ENCODE measurements at regions not wholly inside any gene's neighbourhood (a gene's known extent, or its start where the extent isn't known, plus 50 kb on each side); places are given as distances from the start of the nearest gene placed in this dataset.

- H3K9ac ChIP-seq (ENCODE audit: low read length) = no peak overlapping the region
- no peaks in the 10 kb centered on the region for H3K79me2 ChIP-seq (ENCODE audit: insufficient read depth, low read length)
- H3K27ac ChIP-seq (ENCODE audit: low read depth, low read length) = no peak overlapping the region
- H3F3A ChIP-seq (ENCODE audit: insufficient read depth) = no peaks in the 10 kb centered on the region
- no peaks in the 10 kb centered on the region for H4K20me1 ChIP-seq (ENCODE audit: low read depth, low read length)
- TF ChIP-seq CTCF (IDR thresholded peaks at IDR 0.05; ENCODE audit: insufficient read depth, low read length, poor library complexity, severe bottlenecking) (no peak), EZH2phosphoT487 (conservative IDR thresholded peaks at IDR 0.05; ENCODE audit: low read length) (no peak)
- H3K36me3 ChIP-seq (ENCODE audit: low read length) = no peaks in the 10 kb centered on the region
- no peak overlapping the region for H3K4me3 ChIP-seq (ENCODE audit: insufficient read depth, low read length, poor library complexity, severe bottlenecking)
- H2AFZ ChIP-seq (ENCODE audit: low read depth, low read length, severe bottlenecking) = no peak overlapping the region
- H3K27me3 ChIP-seq (ENCODE audit: low read length) = no peaks in the 10 kb centered on the region
- H3K9me3 ChIP-seq (ENCODE audit: insufficient read depth, low read length) = no peaks in the 10 kb centered on the region
- H3K9me2 ChIP-seq (replicated peaks; ENCODE audit: insufficient read depth, low read length) = no peaks in the 10 kb centered on the region
- no peak overlapping the region for H3K4me2 ChIP-seq (ENCODE audit: low read depth, low read length, poor library complexity, severe bottlenecking)
These were observed 66.9 kb upstream of the C15orf39 start for GRCh38 chr15:75134748-75135147.

GRCh38 chr15:75136118-75136517 lies 65.6 kb upstream of the C15orf39 start:
- Histone ChIP-seq H3F3A (ENCODE audit: insufficient read depth) (no peaks in the 10 kb centered on the region), H2AFZ (ENCODE audit: low read depth, low read length, severe bottlenecking) (no peak overlapping the region), H3K79me2 (ENCODE audit: insufficient read depth, low read length) (no peaks in the 10 kb centered on the region), H3K9me2 (replicated peaks; ENCODE audit: insufficient read depth, low read length) (no peaks in the 10 kb centered on the region), H3K9ac (ENCODE audit: low read length) (no peak overlapping the region), H4K20me1 (ENCODE audit: low read depth, low read length) (no peaks in the 10 kb centered on the region), H3K4me3 (ENCODE audit: insufficient read depth, low read length, poor library complexity, severe bottlenecking) (no peak overlapping the region), H3K4me2 (ENCODE audit: low read depth, low read length, poor library complexity, severe bottlenecking) (no peak overlapping the region), H3K9me3 (ENCODE audit: insufficient read depth, low read length) (no peaks in the 10 kb centered on the region), H3K27me3 (ENCODE audit: low read length) (no peaks in the 10 kb centered on the region), H3K27ac (ENCODE audit: low read depth, low read length) (no peak overlapping the region), H3K36me3 (ENCODE audit: low read length) (no peaks in the 10 kb centered on the region)
- TF ChIP-seq EZH2phosphoT487 (conservative IDR thresholded peaks at IDR 0.05; ENCODE audit: low read length) = no peak
- TF ChIP-seq CTCF (IDR thresholded peaks at IDR 0.05; ENCODE audit: insufficient read depth, low read length, poor library complexity, severe bottlenecking) = no peak

GRCh38 chr15:75136758-75137157 lies 64.9 kb upstream of the C15orf39 start:
- Histone ChIP-seq H3K4me2 (ENCODE audit: low read depth, low read length, poor library complexity, severe bottlenecking) (no peak overlapping the region), H3K9me3 (ENCODE audit: insufficient read depth, low read length) (no peaks in the 10 kb centered on the region), H3K79me2 (ENCODE audit: insufficient read depth, low read length) (no peaks in the 10 kb centered on the region), H3K4me3 (ENCODE audit: insufficient read depth, low read length, poor library complexity, severe bottlenecking) (no peak overlapping the region), H2AFZ (ENCODE audit: low read depth, low read length, severe bottlenecking) (no peak overlapping the region), H3K9me2 (replicated peaks; ENCODE audit: insufficient read depth, low read length) (no peaks in the 10 kb centered on the region), H3K27me3 (ENCODE audit: low read length) (no peaks in the 10 kb centered on the region), H3K27ac (ENCODE audit: low read depth, low read length) (no peak overlapping the region), H3F3A (ENCODE audit: insufficient read depth) (no peaks in the 10 kb centered on the region), H3K9ac (ENCODE audit: low read length) (no peak overlapping the region), H4K20me1 (ENCODE audit: low read depth, low read length) (no peaks in the 10 kb centered on the region), H3K36me3 (ENCODE audit: low read length) (no peaks in the 10 kb centered on the region)
- no peak for TF ChIP-seq EZH2phosphoT487 (conservative IDR thresholded peaks at IDR 0.05; ENCODE audit: low read length)
- TF ChIP-seq CTCF (IDR thresholded peaks at IDR 0.05; ENCODE audit: insufficient read depth, low read length, poor library complexity, severe bottlenecking) = no peak

Data from SU-DHL-6 (cell line).